Neural progenitor cell (in vitro differentiated cells): ENCODE measurements at regions not wholly inside any gene's neighbourhood (a gene's known extent, or its start where the extent isn't known, plus 50 kb on each side); places are given as distances from the start of the nearest gene placed in this dataset.

Experiments
- CTCF ChIP-seq: fragments of 200-600 bp; sonication (generic); IDR thresholded peaks from 2 replicates; pipeline ENCODE4 v1.5.1; 2017; ENCODE audit warnings: antibody characterized with exemption, mild to moderate bottlenecking
- EZH2 ChIP-seq: fragments of 200-600 bp; sonication (generic); IDR thresholded peaks from 2 replicates; pipeline ENCODE4 v1.6.1; 2017; ENCODE audit warnings: antibody characterized with exemption, mild to moderate bottlenecking, moderate library complexity
- EZH2phosphoT487 ChIP-seq: fragments of 200-600 bp; sonication (generic); IDR thresholded peaks from 2 replicates; pipeline ENCODE4 v1.6.1; 2017; ENCODE audit warnings: antibody characterized with exemption

- no peak for TF ChIP-seq CTCF
- no peak for TF ChIP-seq EZH2
- no peak for TF ChIP-seq EZH2phosphoT487
Measured at GRCh38 chr5:166377756-166378155, 1913.7 kb upstream of the WWC1 start.
